Naive thymus-derived CD8-positive, alpha-beta T cell (primary cell): ENCODE measurements at regions not wholly inside any gene's neighbourhood (a gene's known extent, or its start where the extent isn't known, plus 50 kb on each side); places are given as distances from the start of the nearest gene placed in this dataset.

Experiments
- ATAC-seq, 2 donors: fragments of 150-1000 bp; cut with Tn5 transposase in 1 of 2; sonication (Bioruptor Pico), chemical (Tn5 transposase) in 1 of 2; 1 replicate in 1 of 2; 2 replicates in 1 of 2; pipeline ENCODE4 v1.10.0; 2021; ENCODE audit warnings: mild to moderate bottlenecking in 2 of 2, moderate library complexity in 2 of 2
- POLR2A ChIA-PET: fragments of 350-600 bp; sonication (Branson Sonifier 250); formaldehyde crosslinking; loops from one replicate; lab custom pipeline; 2021; ENCODE audit warnings: antibody characterized with exemption; lab: Charles Lee
- DNase-seq, 10 donors: peaks; one replicate each; pipeline versions ENCODE4 v3.0.0 to v3.0.0-alpha.2; 2020 to 2022
- H3K27ac Mint-ChIP-seq, 10 donors: one replicate each; pipeline ENCODE4 v1.8.0; 2020 to 2022; ENCODE audit warnings: mild to moderate bottlenecking in 10 of 10, mixed read lengths in 10 of 10, moderate library complexity in 4 of 10, inconsistent platforms in 1 of 10
- H3K27me3 Mint-ChIP-seq, 5 donors: one replicate each; pipeline ENCODE4 v1.8.0; 2021 to 2022; ENCODE audit warnings: mixed read lengths in 5 of 5
- H3K36me3 Mint-ChIP-seq, 3 donors: one replicate each; pipeline ENCODE4 v1.8.0; 2020 to 2022; ENCODE audit warnings: mixed read lengths in 3 of 3, mild to moderate bottlenecking in 2 of 3, inconsistent platforms in 1 of 3
- H3K4me1 Mint-ChIP-seq, 4 donors: one replicate each; pipeline ENCODE4 v1.8.0; 2021 to 2022; ENCODE audit warnings: mixed read lengths in 4 of 4
- H3K4me3 Mint-ChIP-seq, 10 donors: one replicate each; pipeline ENCODE4 v1.8.0; 2020 to 2022; ENCODE audit warnings: mild to moderate bottlenecking in 10 of 10, mixed read lengths in 10 of 10, moderate library complexity in 6 of 10, inconsistent platforms in 1 of 10
- H3K9me3 Mint-ChIP-seq, 9 donors: one replicate each; pipeline ENCODE4 v1.8.0; 2020 to 2022; ENCODE audit warnings: mixed read lengths in 9 of 9, mild to moderate bottlenecking in 3 of 9, inconsistent platforms in 1 of 9, moderate library complexity in 1 of 9

GRCh38 chr7:155371884-155372781, 74.5 kb downstream of the INSIG1 start:
- DNase-seq = peak in 1 of 10 donors; percentile 57
- Mint-ChIP-seq H3K27ac (no peak overlapping the region), H3K27me3 (peaks cover 36 to 84% (median 64%) of the 10 kb centered on the region in 5 donors), H3K4me3 (no peak overlapping the region), H3K4me1 (peaks cover 16 to 39% (median 33%) of the 10 kb centered on the region in 4 donors), H3K9me3 (peaks cover 0 to 5% (median 0%) of the 10 kb centered on the region in 9 donors), H3K36me3 (peaks cover 0 to 5% (median 0%) of the 10 kb centered on the region in 3 donors)
- ATAC-seq = peak in 1 of 2 donors; percentile 42
- POLR2A ChIA-PET = interaction anchor here (0.6 kb wide), 1 partner anchor 1978 kb away, joined by 3 read pairs; no protein-coding TSS in a partner anchor

GRCh38 chr7:155372782-155373358, 75.2 kb downstream of the INSIG1 start:
- DNase-seq (no peak), ATAC-seq (no peak)
- Mint-ChIP-seq H3K27ac (peak overlapping the region in 1 of 10 donors; percentile 57), H3K4me3 (peak overlapping the region; percentile 30 to 83 (median 68)), H3K4me1 (peaks cover 16 to 42% (median 36%) of the 10 kb centered on the region in 4 donors), H3K9me3 (peaks cover 0 to 5% (median 0%) of the 10 kb centered on the region in 9 donors), H3K36me3 (peaks cover 0 to 5% (median 0%) of the 10 kb centered on the region in 3 donors), H3K27me3 (peaks cover 36 to 91% (median 70%) of the 10 kb centered on the region in 5 donors)
- POLR2A ChIA-PET = no interaction called here

GRCh38 chr7:155373359-155374273, 75.9 kb downstream of the INSIG1 start:
- peaks cover 0 to 2% (median 0%) of the 10 kb centered on the region in 9 donors for H3K9me3 Mint-ChIP-seq
- ATAC-seq (no peak), DNase-seq (no peak)
- H3K27ac Mint-ChIP-seq = peak overlapping the region in 1 of 10 donors; percentile 57
- POLR2A ChIA-PET = no interaction called here
- peaks cover 0 to 5% (median 0%) of the 10 kb centered on the region in 3 donors for H3K36me3 Mint-ChIP-seq
- H3K4me1 Mint-ChIP-seq = peaks cover 17 to 48% (median 40%) of the 10 kb centered on the region in 4 donors
- H3K4me3 Mint-ChIP-seq = peak overlapping the region; percentile 30 to 83 (median 68)
- H3K27me3 Mint-ChIP-seq = peaks cover 41 to 91% (median 72%) of the 10 kb centered on the region in 5 donors

GRCh38 chr7:155374276-155375252, 76.9 kb downstream of the INSIG1 start:
- Mint-ChIP-seq H3K4me3 (peak overlapping the region in 7 of 10 donors; percentile 16 to 76 (median 63)), H3K4me1 (peaks cover 20 to 51% (median 43%) of the 10 kb centered on the region in 4 donors), H3K27me3 (peaks cover 43 to 91% (median 75%) of the 10 kb centered on the region in 5 donors), H3K27ac (peak overlapping the region in 1 of 10 donors; percentile 49), H3K9me3 (no peaks in the 10 kb centered on the region), H3K36me3 (peaks cover 0 to 5% (median 0%) of the 10 kb centered on the region in 3 donors)
- POLR2A ChIA-PET = no interaction called here
- no peak for ATAC-seq
- DNase-seq = no peak

- POLR2A ChIA-PET = no interaction called here
- peak overlapping the region in 9 of 10 donors; percentile 27 to 76 (median 58) for H3K4me3 Mint-ChIP-seq
- DNase-seq = no peak
- H3K4me1 Mint-ChIP-seq = peaks cover 23 to 58% (median 50%) of the 10 kb centered on the region in 4 donors
- H3K9me3 Mint-ChIP-seq = no peaks in the 10 kb centered on the region
- H3K27me3 Mint-ChIP-seq = peaks cover 49 to 91% (median 76%) of the 10 kb centered on the region in 5 donors
- ATAC-seq = no peak
- H3K27ac Mint-ChIP-seq = peak overlapping the region in 1 of 10 donors; percentile 24
- H3K36me3 Mint-ChIP-seq = peaks cover 0 to 5% (median 0%) of the 10 kb centered on the region in 3 donors
Observed at GRCh38 chr7:155375337-155376277, 77.9 kb downstream of the INSIG1 start.

GRCh38 chr7:155377071-155377837, 79.6 kb downstream of the INSIG1 start:
- H3K4me1 Mint-ChIP-seq = peaks cover 26 to 70% (median 61%) of the 10 kb centered on the region in 4 donors
- no peak for ATAC-seq
- no peaks in the 10 kb centered on the region for H3K9me3 Mint-ChIP-seq
- POLR2A ChIA-PET = no interaction called here
- no peak overlapping the region for H3K27ac Mint-ChIP-seq
- peaks cover 0 to 5% (median 0%) of the 10 kb centered on the region in 3 donors for H3K36me3 Mint-ChIP-seq
- no peak for DNase-seq
- H3K4me3 Mint-ChIP-seq = peak overlapping the region in 1 of 10 donors; percentile 3
- H3K27me3 Mint-ChIP-seq = peaks cover 53 to 97% (median 76%) of the 10 kb centered on the region in 5 donors

GRCh38 chr7:155377838-155378579, 79.9 kb upstream of the EN2 start:
- POLR2A ChIA-PET = no interaction called here
- DNase-seq = no peak
- ATAC-seq = no peak
- no peak overlapping the region for H3K27ac Mint-ChIP-seq
- peaks cover 50 to 95% (median 74%) of the 10 kb centered on the region in 5 donors for H3K27me3 Mint-ChIP-seq
- H3K4me1 Mint-ChIP-seq = peaks cover 26 to 69% (median 59%) of the 10 kb centered on the region in 4 donors
- H3K4me3 Mint-ChIP-seq = peak overlapping the region in 3 of 10 donors; percentile 2 to 45 (median 14)
- H3K36me3 Mint-ChIP-seq = peaks cover 0 to 5% (median 0%) of the 10 kb centered on the region in 3 donors
- H3K9me3 Mint-ChIP-seq = no peaks in the 10 kb centered on the region

GRCh38 chr7:155378580-155378934, 79.4 kb upstream of the EN2 start:
- Mint-ChIP-seq H3K27ac (no peak overlapping the region), H3K36me3 (peaks cover 0 to 5% (median 0%) of the 10 kb centered on the region in 3 donors), H3K27me3 (peaks cover 47 to 94% (median 74%) of the 10 kb centered on the region in 5 donors), H3K9me3 (no peaks in the 10 kb centered on the region), H3K4me3 (peak overlapping the region in 2 of 10 donors; percentile 14 to 45), H3K4me1 (peaks cover 22 to 63% (median 53%) of the 10 kb centered on the region in 4 donors)
- POLR2A ChIA-PET = no interaction called here
- no peak for DNase-seq
- no peak for ATAC-seq
